ENCODE measurements at regions not wholly inside any gene's neighbourhood (a gene's known extent, or its start where the extent isn't known, plus 50 kb on each side); places are given as distances from the start of the nearest gene placed in this dataset.

GRCh38 chr2:237170020-237170419, 84.3 kb downstream of the COPS8 start:
- DNase-seq (ENCODE audit: low read depth, low spot score) = no peak

- DNase-seq (ENCODE audit: low read depth, low spot score) = peak; percentile 91
These were observed 85.7 kb downstream of the COPS8 start for GRCh38 chr2:237171396-237171795.

GRCh38 chr2:237171881-237172280, 86.2 kb downstream of the COPS8 start:
- no peak for DNase-seq (ENCODE audit: low read depth, low spot score)

GRCh38 chr2:237177052-237177451, 91.4 kb downstream of the COPS8 start:
- DNase-seq (ENCODE audit: low read depth, low spot score) = no peak

- DNase-seq (ENCODE audit: low read depth, low spot score) = no peak
These were observed 92.3 kb downstream of the COPS8 start for GRCh38 chr2:237177986-237178385.

GRCh38 chr2:237178396-237178795, 92.7 kb downstream of the COPS8 start:
- DNase-seq (ENCODE audit: low read depth, low spot score) = no peak

- no peak for DNase-seq (ENCODE audit: low read depth, low spot score)
These were observed 93.5 kb downstream of the COPS8 start for GRCh38 chr2:237179161-237179560.

GRCh38 chr2:237180187-237180586, 94.5 kb downstream of the COPS8 start:
- no peak for DNase-seq (ENCODE audit: low read depth, low spot score)

GRCh38 chr2:237180987-237181386, 95.3 kb downstream of the COPS8 start:
- DNase-seq (ENCODE audit: low read depth, low spot score) = no peak

- DNase-seq (ENCODE audit: low read depth, low spot score) = peak; percentile 68
These were observed 96.2 kb downstream of the COPS8 start for GRCh38 chr2:237181844-237182243.

- DNase-seq (ENCODE audit: low read depth, low spot score) = no peak
These were observed 96.9 kb downstream of the COPS8 start for GRCh38 chr2:237182422-237183123.

GRCh38 chr2:237184192-237184918, 98.7 kb downstream of the COPS8 start:
- DNase-seq (ENCODE audit: low read depth, low spot score) = no peak

- no peak for DNase-seq (ENCODE audit: low read depth, low spot score)
These were observed 99.3 kb downstream of the COPS8 start for GRCh38 chr2:237184919-237185552.

- DNase-seq (ENCODE audit: low read depth, low spot score) = no peak
These were observed 99.8 kb downstream of the COPS8 start for GRCh38 chr2:237185553-237185925.

- no peak for DNase-seq (ENCODE audit: low read depth, low spot score)
These were observed 104.1 kb downstream of the COPS8 start for GRCh38 chr2:237189799-237190198.

GRCh38 chr2:237190966-237191713, 105.5 kb downstream of the COPS8 start:
- no peak for DNase-seq (ENCODE audit: low read depth, low spot score)

GRCh38 chr2:237191714-237192081, 106.0 kb downstream of the COPS8 start:
- no peak for DNase-seq (ENCODE audit: low read depth, low spot score)

GRCh38 chr2:237192881-237193280, 107.2 kb downstream of the COPS8 start:
- DNase-seq (ENCODE audit: low read depth, low spot score) = no peak

GRCh38 chr2:237193436-237193835, 107.7 kb downstream of the COPS8 start:
- no peak for DNase-seq (ENCODE audit: low read depth, low spot score)

- no peak for DNase-seq (ENCODE audit: low read depth, low spot score)
These were observed 108.4 kb downstream of the COPS8 start for GRCh38 chr2:237194081-237194480.

- no peak for DNase-seq (ENCODE audit: low read depth, low spot score)
These were observed 109.2 kb downstream of the COPS8 start for GRCh38 chr2:237194906-237195305.

All from astrocyte of the hippocampus (primary cell).